ENCODE measurements at regions not wholly inside any gene's neighbourhood (a gene's known extent, or its start where the extent isn't known, plus 50 kb on each side); places are given as distances from the start of the nearest gene placed in this dataset.

DNA sequence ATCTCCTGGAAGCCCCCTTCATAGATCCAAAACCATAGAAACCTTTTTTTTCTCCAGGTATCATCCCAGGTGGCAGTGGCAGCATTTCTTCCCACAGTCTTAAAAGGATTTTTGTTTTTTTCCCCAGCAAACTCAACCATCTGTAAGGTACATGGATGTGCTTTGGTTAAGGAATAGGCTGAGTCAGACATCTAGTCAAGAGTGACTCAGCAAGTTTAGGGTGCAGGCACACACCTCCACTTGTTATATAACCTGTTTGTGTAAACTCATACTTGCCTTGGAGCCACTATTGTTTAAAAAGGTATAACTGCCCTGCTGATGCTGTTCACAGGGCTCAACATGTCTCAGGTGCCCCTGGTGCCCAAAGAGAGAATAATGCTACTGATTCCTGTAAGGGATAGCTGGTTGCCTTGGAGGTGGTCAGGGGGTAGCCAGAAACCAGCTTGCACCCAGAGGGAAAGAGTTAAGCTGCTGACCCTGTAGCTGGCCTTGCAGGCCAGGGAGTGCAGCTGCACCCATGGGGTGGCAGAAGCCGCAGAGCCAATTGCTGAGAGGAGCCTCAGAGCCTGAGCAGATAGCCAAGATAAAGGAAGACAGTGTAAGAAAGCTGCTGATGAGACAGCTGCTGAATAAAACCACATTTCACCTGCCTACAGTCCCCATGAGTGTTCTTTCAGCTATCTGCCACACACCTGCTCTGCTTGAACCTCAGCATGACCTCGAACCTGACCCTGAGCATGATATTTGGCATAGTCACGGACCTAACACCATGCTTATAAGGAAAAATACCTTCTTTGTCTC, 1726.1 kb upstream of the RAG2 start:
- TF ChIP-seq, protein P1, sequence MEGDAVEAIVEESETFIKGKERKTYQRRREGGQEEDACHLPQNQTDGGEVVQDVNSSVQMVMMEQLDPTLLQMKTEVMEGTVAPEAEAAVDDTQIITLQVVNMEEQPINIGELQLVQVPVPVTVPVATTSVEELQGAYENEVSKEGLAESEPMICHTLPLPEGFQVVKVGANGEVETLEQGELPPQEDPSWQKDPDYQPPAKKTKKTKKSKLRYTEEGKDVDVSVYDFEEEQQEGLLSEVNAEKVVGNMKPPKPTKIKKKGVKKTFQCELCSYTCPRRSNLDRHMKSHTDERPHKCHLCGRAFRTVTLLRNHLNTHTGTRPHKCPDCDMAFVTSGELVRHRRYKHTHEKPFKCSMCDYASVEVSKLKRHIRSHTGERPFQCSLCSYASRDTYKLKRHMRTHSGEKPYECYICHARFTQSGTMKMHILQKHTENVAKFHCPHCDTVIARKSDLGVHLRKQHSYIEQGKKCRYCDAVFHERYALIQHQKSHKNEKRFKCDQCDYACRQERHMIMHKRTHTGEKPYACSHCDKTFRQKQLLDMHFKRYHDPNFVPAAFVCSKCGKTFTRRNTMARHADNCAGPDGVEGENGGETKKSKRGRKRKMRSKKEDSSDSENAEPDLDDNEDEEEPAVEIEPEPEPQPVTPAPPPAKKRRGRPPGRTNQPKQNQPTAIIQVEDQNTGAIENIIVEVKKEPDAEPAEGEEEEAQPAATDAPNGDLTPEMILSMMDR (IDR thresholded peaks at IDR 0.05; ENCODE audit: insufficient read depth, low read depth, low read length), result no peak
- TF ChIP-seq EZH2 (IDR thresholded peaks at IDR 0.05; ENCODE audit: insufficient read depth, low read length), result no peak
